ENCODE measurements at regions not wholly inside any gene's neighbourhood (a gene's known extent, or its start where the extent isn't known, plus 50 kb on each side); places are given as distances from the start of the nearest gene placed in this dataset.

GRCh38 chr13:85638815-85639393 is 160.3 kb downstream of the SLITRK6 start:
- TF ChIP-seq POLR2A (IDR thresholded peaks at IDR 0.05), result no peak
- TF ChIP-seq, protein P1, sequence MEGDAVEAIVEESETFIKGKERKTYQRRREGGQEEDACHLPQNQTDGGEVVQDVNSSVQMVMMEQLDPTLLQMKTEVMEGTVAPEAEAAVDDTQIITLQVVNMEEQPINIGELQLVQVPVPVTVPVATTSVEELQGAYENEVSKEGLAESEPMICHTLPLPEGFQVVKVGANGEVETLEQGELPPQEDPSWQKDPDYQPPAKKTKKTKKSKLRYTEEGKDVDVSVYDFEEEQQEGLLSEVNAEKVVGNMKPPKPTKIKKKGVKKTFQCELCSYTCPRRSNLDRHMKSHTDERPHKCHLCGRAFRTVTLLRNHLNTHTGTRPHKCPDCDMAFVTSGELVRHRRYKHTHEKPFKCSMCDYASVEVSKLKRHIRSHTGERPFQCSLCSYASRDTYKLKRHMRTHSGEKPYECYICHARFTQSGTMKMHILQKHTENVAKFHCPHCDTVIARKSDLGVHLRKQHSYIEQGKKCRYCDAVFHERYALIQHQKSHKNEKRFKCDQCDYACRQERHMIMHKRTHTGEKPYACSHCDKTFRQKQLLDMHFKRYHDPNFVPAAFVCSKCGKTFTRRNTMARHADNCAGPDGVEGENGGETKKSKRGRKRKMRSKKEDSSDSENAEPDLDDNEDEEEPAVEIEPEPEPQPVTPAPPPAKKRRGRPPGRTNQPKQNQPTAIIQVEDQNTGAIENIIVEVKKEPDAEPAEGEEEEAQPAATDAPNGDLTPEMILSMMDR (IDR thresholded peaks at IDR 0.05), result no peak

Data from adrenal gland (tissue), 5 donors.